CD14-positive monocyte (primary cell): ENCODE measurements at regions not wholly inside any gene's neighbourhood (a gene's known extent, or its start where the extent isn't known, plus 50 kb on each side); places are given as distances from the start of the nearest gene placed in this dataset.

Experiments used
- DNase-seq, 3 donors: peaks; one replicate each; pipeline ENCODE4 v3.0.0-alpha.2; 2011 to 2022
- H2AFZ ChIP-seq: 2 replicates; pipeline ENCODE4 v1.6.0; 2012; ENCODE audit warnings: mild to moderate bottlenecking, low read depth, low read length, inconsistent platforms; ENCODE audit not compliant: insufficient read depth, poor library complexity, severe bottlenecking
- H3K27ac ChIP-seq, 2 donors: 1 replicate in 1 of 2; 2 replicates in 1 of 2; pipeline ENCODE4 v1.5.1; 2012 to 2013; ENCODE audit warnings: low read length in 2 of 2, control low read depth in 1 of 2, inconsistent platforms in 1 of 2, low read depth in 1 of 2, mild to moderate bottlenecking in 1 of 2
- H3K27me3 ChIP-seq, 2 donors: one replicate each; pipeline versions ENCODE4 v1.6.0 to v1.6.1; 2011 to 2013; ENCODE audit warnings: low read length in 2 of 2; ENCODE audit not compliant: control insufficient read depth in 2 of 2, insufficient read depth in 2 of 2
- H3K36me3 ChIP-seq, 2 donors: replicated peaks in 1 of 2; 1 replicate in 1 of 2; 2 replicates in 1 of 2; pipeline versions ENCODE4 v1.5.1 to v1.6.1; 2012 to 2013; ENCODE audit warnings: low read length in 2 of 2, control low read depth in 1 of 2, inconsistent platforms in 1 of 2, mild to moderate bottlenecking in 1 of 2; ENCODE audit not compliant: insufficient read depth in 2 of 2, control insufficient read depth in 1 of 2
- H3K4me1 ChIP-seq, 2 donors: 1 replicate in 1 of 2; 2 replicates in 1 of 2; pipeline versions ENCODE4 v1.5.1 to v1.6.1; 2012 to 2013; ENCODE audit warnings: low read length in 2 of 2, control low read depth in 1 of 2, inconsistent platforms in 1 of 2, mild to moderate bottlenecking in 1 of 2, moderate library complexity in 1 of 2; ENCODE audit not compliant: insufficient read depth in 2 of 2, control insufficient read depth in 1 of 2
- H3K4me2 ChIP-seq: replicated peaks from 2 replicates; pipeline ENCODE3; 2012; ENCODE audit warnings: low read length, moderate library complexity, mild to moderate bottlenecking; ENCODE audit not compliant: poor library complexity, severe bottlenecking; ENCODE audit errors: extremely low read depth
- H3K4me3 ChIP-seq, 3 experiments: fragments of 200-600 bp in 1 of 3; sonication (generic) in 1 of 3; replicated peaks in 1 of 3; 1 replicate in 2 of 3; 2 replicates in 1 of 3; pipeline ENCODE4 v1.5.1; 2011 to 2013; ENCODE audit warnings: low read length in 3 of 3, mild to moderate bottlenecking in 3 of 3, control low read depth in 2 of 3, low read depth in 2 of 3, inconsistent platforms in 1 of 3, moderate library complexity in 1 of 3
- H3K79me2 ChIP-seq: 2 replicates; pipeline ENCODE4 v1.6.0; 2012; ENCODE audit warnings: mild to moderate bottlenecking, control low read depth, inconsistent platforms, low read length, moderate library complexity; ENCODE audit not compliant: insufficient read depth
- H3K9ac ChIP-seq: 2 replicates; pipeline ENCODE4 v1.6.0; 2017; ENCODE audit warnings: low read length, mild to moderate bottlenecking; ENCODE audit not compliant: insufficient read depth, poor library complexity, severe bottlenecking
- H3K9me3 ChIP-seq, 2 donors: replicated peaks in 1 of 2; 1 replicate in 1 of 2; 2 replicates in 1 of 2; pipeline versions ENCODE4 v1.5.1 to v1.6.1; 2012 to 2013; ENCODE audit warnings: low read length in 2 of 2, control low read depth in 1 of 2; ENCODE audit not compliant: control insufficient read depth in 1 of 2, insufficient read depth in 1 of 2
- H4K20me1 ChIP-seq: 2 replicates; pipeline ENCODE4 v1.6.0; 2012; ENCODE audit warnings: mild to moderate bottlenecking, low read length, control low read depth, moderate library complexity; ENCODE audit not compliant: insufficient read depth
- H3K27ac Mint-ChIP-seq, 7 donors: one replicate each; pipeline ENCODE4 v1.8.0; 2020; ENCODE audit warnings: mild to moderate bottlenecking in 7 of 7, mixed read lengths in 7 of 7, moderate library complexity in 6 of 7, inconsistent platforms in 2 of 7
- H3K27me3 Mint-ChIP-seq, 3 donors: one replicate each; pipeline ENCODE4 v1.8.0; 2021 to 2022; ENCODE audit warnings: low read depth in 3 of 3, mild to moderate bottlenecking in 3 of 3, mixed read lengths in 3 of 3, moderate library complexity in 3 of 3, inconsistent platforms in 1 of 3
- H3K36me3 Mint-ChIP-seq, 2 donors: one replicate each; pipeline ENCODE4 v1.8.0; 2020; ENCODE audit warnings: mixed read lengths in 2 of 2, inconsistent platforms in 1 of 2, mild to moderate bottlenecking in 1 of 2
- H3K4me1 Mint-ChIP-seq: one replicate; pipeline ENCODE4 v1.8.0; 2020; ENCODE audit warnings: mild to moderate bottlenecking, mixed read lengths
- H3K4me3 Mint-ChIP-seq, 2 donors: one replicate each; pipeline ENCODE4 v1.8.0; 2020; ENCODE audit warnings: mild to moderate bottlenecking in 2 of 2, mixed read lengths in 2 of 2, moderate library complexity in 1 of 2
- H3K9me3 Mint-ChIP-seq, 7 donors: one replicate each; pipeline ENCODE4 v1.8.0; 2020 to 2022; ENCODE audit warnings: mixed read lengths in 7 of 7, mild to moderate bottlenecking in 6 of 7, moderate library complexity in 6 of 7, inconsistent platforms in 2 of 7
- CTCF ChIP-seq: fragments of 200-600 bp; IDR thresholded peaks from one replicate; pipeline ENCODE4 v1.8.0; 2022; ENCODE audit warnings: antibody characterized with exemption, mild to moderate bottlenecking
- WGBS: methylation state at CpG from one replicate; pipeline ENCODE4 v1.1.5; 2013; ENCODE audit warnings: missing lambda C conversion rate; ENCODE audit not compliant: insufficient coverage; 5-methylcytosine and 5-hydroxymethylcytosine counted together
- intact Hi-C, 2 donors: fragments of 100-400 bp; cut with micrococcal nuclease; formaldehyde crosslinking; loops; one replicate each; pipeline versions ENCODE4 v1.15.0 to v1.15.1; 2023

- no peak overlapping the region for H3K9ac ChIP-seq
- Mint-ChIP-seq H3K27me3 (peaks cover 0 to 3% (median 0%) of the 10 kb centered on the region in 3 donors), H3K4me1 (no peaks in the 10 kb centered on the region), H3K4me3 (no peak overlapping the region), H3K27ac (no peak overlapping the region), H3K9me3 (peaks cover 8 to 18% (median 10%) of the 10 kb centered on the region in 7 donors), H3K36me3 (no peaks in the 10 kb centered on the region)
- no peaks in the 10 kb centered on the region for H4K20me1 ChIP-seq
- no peak overlapping the region for H2AFZ ChIP-seq
- no peaks in the 10 kb centered on the region for H3K27me3 ChIP-seq
- no peak overlapping the region for H3K4me3 ChIP-seq
- DNase-seq, result no peak
- no peaks in the 10 kb centered on the region for H3K79me2 ChIP-seq
- no peak overlapping the region for H3K27ac ChIP-seq
- no CpG with 5 or more reads among the region's 1 CpG for WGBS
- intact Hi-C loops, result no loop called here
- no peaks in the 10 kb centered on the region for H3K36me3 ChIP-seq
- H3K4me1 ChIP-seq, result no peaks in the 10 kb centered on the region
- no peak overlapping the region for H3K4me2 ChIP-seq
- H3K9me3 ChIP-seq, result peaks cover 4 to 6% of the 10 kb centered on the region in 2 donors
- TF ChIP-seq CTCF, result no peak
Observed at GRCh38 chr1:166221316-166221715, 54.5 kb upstream of the FAM78B start.

- Mint-ChIP-seq H3K9me3 (peaks cover 8 to 25% (median 17%) of the 10 kb centered on the region in 7 donors), H3K4me1 (no peaks in the 10 kb centered on the region), H3K36me3 (no peaks in the 10 kb centered on the region), H3K27ac (no peak overlapping the region), H3K27me3 (no peaks in the 10 kb centered on the region), H3K4me3 (no peak overlapping the region)
- H3K27ac ChIP-seq, result no peak overlapping the region
- H3K4me3 ChIP-seq, result no peak overlapping the region
- no peak for DNase-seq
- intact Hi-C loops, result no loop called here
- H3K9ac ChIP-seq, result no peak overlapping the region
- H3K4me1 ChIP-seq, result no peaks in the 10 kb centered on the region
- H3K27me3 ChIP-seq, result no peaks in the 10 kb centered on the region
- H3K36me3 ChIP-seq, result no peaks in the 10 kb centered on the region
- no peak overlapping the region for H3K4me2 ChIP-seq
- H3K9me3 ChIP-seq, result peaks cover 14 to 29% of the 10 kb centered on the region in 2 donors
- H3K79me2 ChIP-seq, result no peaks in the 10 kb centered on the region
- H4K20me1 ChIP-seq, result no peaks in the 10 kb centered on the region
- WGBS, result no CpG with 5 or more reads among the region's 6 CpGs
- no peak overlapping the region for H2AFZ ChIP-seq
- no peak for TF ChIP-seq CTCF
Observed at GRCh38 chr1:166233750-166234366, 67.1 kb upstream of the FAM78B start.
